ENCODE measurements at regions not wholly inside any gene's neighbourhood (a gene's known extent, or its start where the extent isn't known, plus 50 kb on each side); places are given as distances from the start of the nearest gene placed in this dataset.
"Not testable (repeated sequence)": the region's sequence is repeated elsewhere in the genome, so short reads cannot be mapped to it uniquely, and the experiment has no call there.

GRCh38 chr10:62690703-62691102, 113.8 kb upstream of the ADO start:
- H3K9me3 ChIP-seq (ENCODE audit: control insufficient read depth, low read length) = no peaks in the 10 kb centered on the region
- peaks cover 4% of the 10 kb centered on the region for H3K4me1 ChIP-seq (ENCODE audit: control insufficient read depth, insufficient read depth, low read length)
- H3K27me3 ChIP-seq (ENCODE audit: control insufficient read depth, insufficient read depth) = no peaks in the 10 kb centered on the region
- no peak for ATAC-seq
- intact Hi-C loops (cut with DNase I) = no loop called here
- no peak overlapping the region for H3K4me3 ChIP-seq (ENCODE audit: low read length)
- WGBS = 90% methylated on average over 3 of the region's 3 CpGs
- H3K27ac ChIP-seq (ENCODE audit: low read length) = no peak overlapping the region
- DNase-seq = no peak

- no peaks in the 10 kb centered on the region for H3K9me3 ChIP-seq (ENCODE audit: control insufficient read depth, low read length)
- 57% methylated on average over 4 of the region's 4 CpGs for WGBS
- no peak overlapping the region for H3K4me3 ChIP-seq (ENCODE audit: low read length)
- no peaks in the 10 kb centered on the region for H3K27me3 ChIP-seq (ENCODE audit: control insufficient read depth, insufficient read depth)
- DNase-seq (no peak), ATAC-seq (no peak)
- intact Hi-C loops (cut with DNase I) = no loop called here
- H3K4me1 ChIP-seq (ENCODE audit: control insufficient read depth, insufficient read depth, low read length) = peaks cover 4% of the 10 kb centered on the region
- H3K27ac ChIP-seq (ENCODE audit: low read length) = no peak overlapping the region
These were observed 113.2 kb upstream of the ADO start for GRCh38 chr10:62691336-62691735.

GRCh38 chr10:62692085-62692484, 112.4 kb upstream of the ADO start:
- 63% methylated on average over 5 of the region's 5 CpGs for WGBS
- ATAC-seq = no peak
- intact Hi-C loops (cut with DNase I) = no loop called here

GRCh38 chr10:62693306-62693705, 111.2 kb upstream of the ADO start:
- H3K4me3 ChIP-seq (ENCODE audit: low read length) = no peak overlapping the region
- intact Hi-C loops (cut with DNase I) = no loop called here
- no peaks in the 10 kb centered on the region for H3K27me3 ChIP-seq (ENCODE audit: control insufficient read depth, insufficient read depth)
- no peak for ATAC-seq
- H3K4me1 ChIP-seq (ENCODE audit: control insufficient read depth, insufficient read depth, low read length) = peaks cover 4% of the 10 kb centered on the region
- DNase-seq = no peak
- no peak overlapping the region for H3K27ac ChIP-seq (ENCODE audit: low read length)
- H3K9me3 ChIP-seq (ENCODE audit: control insufficient read depth, low read length) = no peaks in the 10 kb centered on the region
- 89% methylated on average over 2 of the region's 2 CpGs for WGBS

More at GRCh38 chr10:62692085-62692484, 112.4 kb upstream of the ADO start:
- H3K4me1 ChIP-seq (ENCODE audit: control insufficient read depth, insufficient read depth, low read length) = peaks cover 4% of the 10 kb centered on the region
- DNase-seq = no peak
- no peak overlapping the region for H3K27ac ChIP-seq (ENCODE audit: low read length)
- no peaks in the 10 kb centered on the region for H3K27me3 ChIP-seq (ENCODE audit: control insufficient read depth, insufficient read depth)
- H3K9me3 ChIP-seq (ENCODE audit: control insufficient read depth, low read length) = no peaks in the 10 kb centered on the region
- H3K4me3 ChIP-seq (ENCODE audit: low read length) = no peak overlapping the region

GRCh38 chr10:62694537-62695126, 109.9 kb upstream of the ADO start:
- intact Hi-C loops (cut with DNase I) = no loop called here
- no peaks in the 10 kb centered on the region for H3K9me3 ChIP-seq (ENCODE audit: control insufficient read depth, low read length)
- DNase-seq (no peak), ATAC-seq (no peak)
- peaks cover 4% of the 10 kb centered on the region for H3K4me1 ChIP-seq (ENCODE audit: control insufficient read depth, insufficient read depth, low read length)
- H3K27ac ChIP-seq (ENCODE audit: low read length) = no peak overlapping the region
- 79% methylated on average over 3 of the region's 3 CpGs for WGBS
- no peak overlapping the region for H3K4me3 ChIP-seq (ENCODE audit: low read length)
- no peaks in the 10 kb centered on the region for H3K27me3 ChIP-seq (ENCODE audit: control insufficient read depth, insufficient read depth)

GRCh38 chr10:62696798-62697197, 107.7 kb upstream of the ADO start:
- intact Hi-C loops (cut with DNase I) = no loop called here
- Histone ChIP-seq H3K27ac (ENCODE audit: low read length) (no peak overlapping the region), H3K4me3 (ENCODE audit: low read length) (no peak overlapping the region), H3K4me1 (ENCODE audit: control insufficient read depth, insufficient read depth, low read length) (no peaks in the 10 kb centered on the region), H3K9me3 (ENCODE audit: control insufficient read depth, low read length) (no peaks in the 10 kb centered on the region), H3K27me3 (ENCODE audit: control insufficient read depth, insufficient read depth) (no peaks in the 10 kb centered on the region)
- DNase-seq (no peak), ATAC-seq (no peak)
- 79% methylated on average over 2 of the region's 2 CpGs for WGBS

- Histone ChIP-seq H3K27me3 (ENCODE audit: control insufficient read depth, insufficient read depth) (no peaks in the 10 kb centered on the region), H3K9me3 (ENCODE audit: control insufficient read depth, low read length) (no peaks in the 10 kb centered on the region), H3K4me1 (ENCODE audit: control insufficient read depth, insufficient read depth, low read length) (no peaks in the 10 kb centered on the region), H3K4me3 (ENCODE audit: low read length) (no peak overlapping the region), H3K27ac (ENCODE audit: low read length) (no peak overlapping the region)
- intact Hi-C loops (cut with DNase I) = no loop called here
- no peak for DNase-seq
- ATAC-seq = no peak
These were observed 105.4 kb upstream of the ADO start for GRCh38 chr10:62699148-62699547.

GRCh38 chr10:62704121-62704520, 100.4 kb upstream of the ADO start:
- H3K27ac ChIP-seq (ENCODE audit: low read length); ATAC-seq; intact Hi-C loops (cut with DNase I); H3K9me3 ChIP-seq (ENCODE audit: control insufficient read depth, low read length); DNase-seq; H3K4me3 ChIP-seq (ENCODE audit: low read length); H3K27me3 ChIP-seq (ENCODE audit: control insufficient read depth, insufficient read depth); H3K4me1 ChIP-seq (ENCODE audit: control insufficient read depth, insufficient read depth, low read length): not testable (repeated sequence)
- WGBS = 93% methylated on average over 3 of the region's 3 CpGs

GRCh38 chr10:62705789-62706188, 98.7 kb upstream of the ADO start:
- ATAC-seq (no peak), DNase-seq (no peak)
- 95% methylated on average over 2 of the region's 2 CpGs for WGBS
- Histone ChIP-seq H3K27me3 (ENCODE audit: control insufficient read depth, insufficient read depth) (no peaks in the 10 kb centered on the region), H3K4me1 (ENCODE audit: control insufficient read depth, insufficient read depth, low read length) (no peaks in the 10 kb centered on the region), H3K27ac (ENCODE audit: low read length) (no peak overlapping the region), H3K9me3 (ENCODE audit: control insufficient read depth, low read length) (no peaks in the 10 kb centered on the region), H3K4me3 (ENCODE audit: low read length) (no peak overlapping the region)
- intact Hi-C loops (cut with DNase I) = no loop called here

GRCh38 chr10:62707810-62708209, 96.7 kb upstream of the ADO start:
- intact Hi-C loops (cut with DNase I) = no loop called here
- no peaks in the 10 kb centered on the region for H3K27me3 ChIP-seq (ENCODE audit: control insufficient read depth, insufficient read depth)
- no peaks in the 10 kb centered on the region for H3K9me3 ChIP-seq (ENCODE audit: control insufficient read depth, low read length)
- H3K4me1 ChIP-seq (ENCODE audit: control insufficient read depth, insufficient read depth, low read length) = no peaks in the 10 kb centered on the region
- WGBS = 84% methylated on average over 2 of the region's 2 CpGs
- H3K4me3 ChIP-seq (ENCODE audit: low read length) = no peak overlapping the region
- no peak overlapping the region for H3K27ac ChIP-seq (ENCODE audit: low read length)
- DNase-seq (no peak), ATAC-seq (no peak)

GRCh38 chr10:62708569-62708968, 96.0 kb upstream of the ADO start:
- intact Hi-C loops (cut with DNase I) = no loop called here
- no peaks in the 10 kb centered on the region for H3K4me1 ChIP-seq (ENCODE audit: control insufficient read depth, insufficient read depth, low read length)
- H3K27ac ChIP-seq (ENCODE audit: low read length) = no peak overlapping the region
- H3K9me3 ChIP-seq (ENCODE audit: control insufficient read depth, low read length) = no peaks in the 10 kb centered on the region
- no peaks in the 10 kb centered on the region for H3K27me3 ChIP-seq (ENCODE audit: control insufficient read depth, insufficient read depth)
- ATAC-seq = no peak
- no peak for DNase-seq
- 32% methylated on average over 4 of the region's 4 CpGs for WGBS
- no peak overlapping the region for H3K4me3 ChIP-seq (ENCODE audit: low read length)

- ATAC-seq = no peak
- intact Hi-C loops (cut with DNase I) = no loop called here
- Histone ChIP-seq H3K9me3 (ENCODE audit: control insufficient read depth, low read length) (no peaks in the 10 kb centered on the region), H3K27ac (ENCODE audit: low read length) (no peak overlapping the region), H3K4me1 (ENCODE audit: control insufficient read depth, insufficient read depth, low read length) (no peaks in the 10 kb centered on the region), H3K4me3 (ENCODE audit: low read length) (no peak overlapping the region), H3K27me3 (ENCODE audit: control insufficient read depth, insufficient read depth) (no peaks in the 10 kb centered on the region)
- no peak for DNase-seq
- WGBS = 74% methylated on average over 3 of the region's 3 CpGs
These were observed 95.3 kb upstream of the ADO start for GRCh38 chr10:62709200-62709599.

Measured in right cardiac atrium (tissue), 5 donors.